ENCODE measurements at regions not wholly inside any gene's neighbourhood (a gene's known extent, or its start where the extent isn't known, plus 50 kb on each side); places are given as distances from the start of the nearest gene placed in this dataset.

DNA sequence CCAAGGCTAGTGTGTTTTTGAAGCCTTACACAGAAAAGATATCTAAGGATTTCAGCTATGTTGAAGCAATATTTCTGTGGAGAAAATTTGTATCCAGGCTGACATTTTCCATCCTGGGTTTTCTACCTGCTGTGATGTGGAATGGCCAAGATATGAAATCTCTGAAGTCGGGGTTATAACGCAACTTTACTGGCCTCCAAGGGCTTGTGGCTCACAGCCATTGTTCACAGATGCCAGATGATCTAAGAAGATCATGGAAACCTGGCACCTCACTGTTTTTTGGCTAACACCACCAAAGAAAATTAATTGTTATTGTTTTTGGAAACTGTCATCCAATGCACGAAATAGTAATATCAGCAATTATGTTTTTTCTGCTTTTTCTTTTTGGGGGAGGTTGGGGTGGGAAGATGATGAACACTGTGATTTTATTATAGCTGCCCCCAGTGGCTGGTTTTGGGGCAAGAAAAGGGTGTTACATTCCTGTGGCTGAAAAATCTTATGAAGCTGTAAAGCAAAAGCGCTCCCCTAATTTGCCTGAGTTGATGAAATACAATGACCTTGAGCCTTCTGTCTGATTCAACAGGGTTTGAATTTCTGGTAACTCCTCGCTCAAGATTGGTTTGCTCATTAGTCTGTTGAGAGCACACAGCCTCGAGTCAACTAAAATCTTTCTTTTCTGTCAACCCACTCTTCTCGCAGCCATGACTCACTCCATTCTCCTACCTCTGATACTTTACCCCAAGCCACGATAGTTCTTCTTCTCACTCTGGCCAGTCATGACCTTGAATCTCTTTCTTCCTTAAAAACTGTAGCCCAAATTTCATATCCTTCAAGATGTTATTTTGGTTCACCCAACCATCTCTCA lies 236.7 kb downstream of the PAX1 start:
- no peak for DNase-seq

- no peak for DNase-seq
These were observed 231.4 kb downstream of the PAX1 start for GRCh38 chr20:21936720-21937380.

DNA sequence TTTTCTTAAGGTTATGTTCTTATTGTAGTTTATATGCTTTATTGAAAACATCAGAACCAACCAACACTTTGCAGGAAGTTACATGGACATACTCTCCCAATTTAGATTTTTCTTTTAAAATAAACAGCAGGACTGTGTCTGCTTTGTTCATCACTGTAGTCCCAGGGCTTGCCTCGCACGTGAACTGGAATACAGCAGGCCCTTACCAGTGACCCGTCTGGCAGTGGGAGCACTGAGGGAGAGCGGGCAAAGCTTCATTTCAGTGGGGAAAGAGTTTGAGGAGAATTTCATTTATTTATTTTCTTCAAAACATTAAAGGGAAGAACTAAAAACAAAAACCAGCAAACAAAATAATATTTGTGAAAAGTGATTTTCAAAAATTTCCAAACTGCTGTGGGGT lies 230.8 kb downstream of the PAX1 start:
- DNase-seq = no peak

DNA sequence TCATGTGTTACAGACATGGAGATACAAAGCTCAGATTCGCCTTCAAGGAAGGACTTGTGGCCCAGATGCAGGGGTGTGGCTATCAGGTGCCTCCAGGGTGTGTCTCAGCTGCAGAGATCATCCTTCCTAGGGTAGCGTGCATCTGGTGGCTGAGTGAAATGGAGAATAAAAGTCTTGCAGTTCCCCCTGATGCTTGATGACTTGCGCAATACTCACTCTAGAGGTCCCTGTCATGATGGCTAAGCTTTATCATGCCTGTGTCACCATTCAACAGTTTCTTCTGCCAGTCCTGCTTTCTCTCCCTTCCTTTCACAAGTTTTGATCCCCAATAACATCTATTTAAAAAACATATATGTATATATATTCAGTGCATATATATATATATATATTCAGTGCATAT lies 228.1 kb downstream of the PAX1 start:
- DNase-seq = no peak

GRCh38 chr20:21921251-21921650 lies 215.8 kb downstream of the PAX1 start:
- no peak for DNase-seq

GRCh38 chr20:21920211-21920610 lies 214.7 kb downstream of the PAX1 start:
- DNase-seq = no peak

- DNase-seq = no peak
These were observed 212.9 kb downstream of the PAX1 start for GRCh38 chr20:21918398-21918797.

DNA sequence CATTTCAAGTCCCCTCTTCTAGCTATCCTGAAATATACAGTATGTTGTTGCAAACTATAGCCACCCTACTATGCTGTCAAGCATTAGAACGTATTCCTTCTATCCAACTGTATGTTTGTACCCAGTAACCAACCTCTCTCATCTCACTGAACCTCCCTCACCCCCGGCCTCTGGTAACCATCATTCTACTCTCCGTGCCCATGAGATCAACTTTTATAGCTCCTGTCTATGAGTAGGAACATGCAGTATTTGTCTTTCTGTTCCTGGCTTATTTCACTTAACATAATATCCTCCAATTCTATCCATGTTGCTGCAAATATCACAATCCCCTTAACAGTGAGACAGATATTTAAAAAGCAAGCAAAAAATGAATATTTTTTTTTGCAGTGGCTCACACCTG lies 196.9 kb downstream of the PAX1 start:
- DNase-seq = no peak

- no peak for DNase-seq
These were observed 196.2 kb downstream of the PAX1 start for GRCh38 chr20:21901470-21902275.

- no peak for DNase-seq
These were observed 195.0 kb downstream of the PAX1 start for GRCh38 chr20:21900431-21900830.

DNA sequence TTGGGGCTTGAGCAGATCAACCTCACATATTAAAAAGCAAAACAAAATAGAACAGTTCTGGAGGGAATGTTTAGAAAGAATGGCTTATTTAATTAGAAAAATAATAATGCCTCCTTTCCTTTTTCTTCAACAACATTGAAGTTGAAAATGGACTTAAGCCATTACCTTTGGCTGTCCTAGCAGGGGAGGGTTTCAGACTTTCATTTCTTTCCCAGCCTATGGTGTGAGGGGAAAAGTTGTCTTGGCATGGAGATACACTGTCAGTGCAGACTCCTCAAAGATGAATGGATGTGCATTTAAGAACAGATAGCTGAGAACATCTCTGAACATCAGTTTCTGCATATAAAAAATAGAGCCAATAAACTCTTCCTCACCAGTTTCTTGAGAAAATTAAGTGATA lies 169.5 kb downstream of the PAX1 start:
- no peak for DNase-seq

GRCh38 chr20:21874127-21874526 lies 168.7 kb downstream of the PAX1 start:
- DNase-seq = no peak

GRCh38 chr20:21873291-21873690 lies 167.8 kb downstream of the PAX1 start:
- no peak for DNase-seq

- no peak for DNase-seq
These were observed 162.3 kb downstream of the PAX1 start for GRCh38 chr20:21867811-21868210.

DNA sequence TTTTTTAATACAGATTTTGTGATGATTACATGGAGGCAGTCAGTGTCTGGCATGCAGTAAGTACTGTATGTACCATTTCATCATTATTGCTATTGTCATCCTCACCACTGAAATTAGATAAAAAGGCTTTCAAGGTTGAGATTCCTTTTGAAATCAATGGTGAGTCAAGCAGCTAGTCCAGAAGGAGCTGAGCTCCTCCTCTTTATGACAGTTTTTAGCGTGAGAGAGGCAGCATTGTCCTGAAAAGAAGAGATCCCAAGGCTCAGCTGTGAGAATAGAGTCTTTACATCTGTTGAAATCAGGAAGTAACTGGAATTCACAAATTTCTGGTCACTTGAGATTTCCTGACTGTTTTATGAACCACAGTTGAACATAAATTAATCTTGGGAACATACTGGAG lies 161.9 kb downstream of the PAX1 start:
- DNase-seq = no peak

GRCh38 chr20:21862956-21863355 lies 157.5 kb downstream of the PAX1 start:
- no peak for DNase-seq

GRCh38 chr20:21862259-21862946 lies 156.9 kb downstream of the PAX1 start:
- no peak for DNase-seq

DNA sequence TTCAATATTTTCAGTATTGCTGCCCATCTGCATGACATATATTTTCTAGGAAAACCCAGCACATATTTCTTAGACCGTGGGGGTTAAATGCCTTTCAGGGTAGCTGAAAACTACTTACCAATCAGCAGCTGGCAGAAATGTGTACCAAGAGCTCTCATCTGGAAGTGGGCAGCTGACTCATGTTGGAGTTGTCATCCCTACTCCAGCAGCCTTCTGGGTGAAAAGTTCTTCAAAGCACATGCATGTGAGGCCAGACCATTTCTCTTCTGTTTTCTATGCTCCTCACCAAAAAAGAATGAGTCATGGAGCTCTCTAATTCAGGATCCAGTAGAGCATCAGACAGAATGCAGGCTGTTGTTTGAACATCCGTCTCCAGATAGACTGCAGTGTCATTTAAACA lies 135.5 kb downstream of the PAX1 start:
- no peak for DNase-seq

GRCh38 chr20:21839982-21840381 lies 134.5 kb downstream of the PAX1 start:
- no peak for DNase-seq

- no peak for DNase-seq
These were observed 130.9 kb downstream of the PAX1 start for GRCh38 chr20:21836346-21836745.

- no peak for DNase-seq
These were observed 129.6 kb downstream of the PAX1 start for GRCh38 chr20:21835042-21835441.

- DNase-seq = no peak
These were observed 127.2 kb downstream of the PAX1 start for GRCh38 chr20:21832442-21833385.

Data from inflammatory macrophage (primary cell).